GM12891 (cell line): ENCODE measurements at regions not wholly inside any gene's neighbourhood (a gene's known extent, or its start where the extent isn't known, plus 50 kb on each side); places are given as distances from the start of the nearest gene placed in this dataset.

Experiments
- POLR2A ChIP-seq: IDR thresholded peaks from 2 replicates; pipeline ENCODE4 v1.6.1; 2011; ENCODE audit warnings: low read depth, low read length, control low read depth
- POU2F2 ChIP-seq: IDR thresholded peaks from 2 replicates; pipeline ENCODE4 v1.6.1; 2011; ENCODE audit warnings: low read depth, mild to moderate bottlenecking, control low read depth, low read length, moderate library complexity

DNA sequence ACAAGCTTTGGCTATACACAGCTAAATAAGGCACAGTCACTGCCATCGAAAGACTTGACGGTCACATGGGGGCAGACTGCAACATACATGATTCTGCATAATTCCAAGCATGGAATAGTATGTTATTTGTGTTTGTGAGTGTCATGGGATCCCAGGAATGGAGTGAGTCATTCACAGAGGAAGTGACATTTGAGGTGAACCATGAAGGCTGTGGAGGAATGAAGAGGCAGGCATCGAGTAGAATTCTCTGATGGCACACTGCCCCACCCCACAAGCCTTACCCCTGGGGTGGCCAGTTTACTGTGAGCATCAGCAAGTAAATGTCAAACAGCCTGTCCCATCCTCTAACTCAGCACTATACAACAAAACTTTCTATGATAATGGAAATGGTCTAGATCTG lies 619.7 kb downstream of the MID1IP1 start:
- TF ChIP-seq POU2F2 (no peak), POLR2A (no peak)
